Liver (tissue), 8 donors: ENCODE measurements at regions not wholly inside any gene's neighbourhood (a gene's known extent, or its start where the extent isn't known, plus 50 kb on each side); places are given as distances from the start of the nearest gene placed in this dataset.

Source experiments
- DNase-seq: peaks from one replicate; pipeline ENCODE4 v3.0.0-alpha.2; 2017; ENCODE audit warnings: low spot score
- H3K27ac ChIP-seq, 2 donors: one replicate each; pipeline ENCODE4 v1.7.0; 2013; ENCODE audit warnings: inconsistent platforms in 2 of 2, low read length in 2 of 2, control low read depth in 1 of 2, low read depth in 1 of 2, mild to moderate bottlenecking in 1 of 2
- H3K27me3 ChIP-seq, 4 donors: one replicate each; pipeline versions ENCODE4 v1.6.1 to v1.7.0; 2013; ENCODE audit warnings: low read length in 3 of 4, inconsistent platforms in 1 of 4, mild to moderate bottlenecking in 1 of 4, moderate library complexity in 1 of 4; ENCODE audit not compliant: control insufficient read depth in 4 of 4, insufficient read depth in 4 of 4
- H3K36me3 ChIP-seq, 4 donors: one replicate each; pipeline versions ENCODE4 v1.6.1 to v1.7.0; 2013; ENCODE audit warnings: low read length in 3 of 4, mild to moderate bottlenecking in 3 of 4, low read depth in 1 of 4, moderate library complexity in 1 of 4; ENCODE audit not compliant: control insufficient read depth in 4 of 4, insufficient read depth in 3 of 4
- H3K4me1 ChIP-seq, 4 donors: one replicate each; pipeline versions ENCODE4 v1.6.1 to v1.7.0; 2013; ENCODE audit warnings: low read length in 3 of 4, mild to moderate bottlenecking in 3 of 4, moderate library complexity in 1 of 4; ENCODE audit not compliant: control insufficient read depth in 4 of 4, insufficient read depth in 4 of 4
- H3K4me3 ChIP-seq, 3 donors: one replicate each; pipeline versions ENCODE4 v1.6.1 to v1.7.0; 2013; ENCODE audit warnings: low read length in 3 of 3, control low read depth in 1 of 3, low read depth in 1 of 3, mild to moderate bottlenecking in 1 of 3
- H3K9ac ChIP-seq, 2 donors: one replicate each; pipeline ENCODE4 v1.7.0; 2013; ENCODE audit warnings: low read length in 2 of 2, mild to moderate bottlenecking in 2 of 2, moderate library complexity in 2 of 2, control low read depth in 1 of 2, low read depth in 1 of 2
- H3K9me3 ChIP-seq, 4 donors: one replicate each; pipeline versions ENCODE4 v1.6.1 to v1.7.0; 2013; ENCODE audit warnings: low read length in 3 of 4; ENCODE audit not compliant: control insufficient read depth in 4 of 4
- CTCF ChIP-seq: fragments of 150-350 bp; IDR thresholded peaks from 2 replicates; pipeline ENCODE4 v1.5.1; 2017; ENCODE audit warnings: improper control_type of control experiment, low read depth, low read length; ENCODE audit not compliant: missing input control
- EGR1 ChIP-seq, 2 donors: IDR thresholded peaks; 2 replicates each; pipeline ENCODE4 v1.6.1; 2016 to 2018; ENCODE audit warnings: antibody characterized with exemption in 2 of 2, low read depth in 2 of 2
- FOXA1 ChIP-seq: IDR thresholded peaks from 2 replicates; pipeline ENCODE4 v1.6.1; 2016; ENCODE audit warnings: antibody characterized with exemption
- FOXA2 ChIP-seq: IDR thresholded peaks from 2 replicates; pipeline ENCODE4 v1.6.1; 2016; ENCODE audit warnings: antibody characterized with exemption
- GABPA ChIP-seq, 2 donors: IDR thresholded peaks in 1 of 2; conservative IDR thresholded peaks in 1 of 2; 2 replicates each; pipeline ENCODE4 v1.6.1; 2016; ENCODE audit warnings: antibody characterized with exemption in 2 of 2, mild to moderate bottlenecking in 1 of 2, moderate library complexity in 1 of 2
- HNF4A ChIP-seq, 2 donors: conservative IDR thresholded peaks; 2 replicates each; pipeline ENCODE4 v1.6.1; 2016; ENCODE audit warnings: antibody characterized with exemption in 2 of 2, mild to moderate bottlenecking in 2 of 2
- HNF4G ChIP-seq: IDR thresholded peaks from 2 replicates; pipeline ENCODE4 v1.6.1; 2016; ENCODE audit warnings: antibody characterized with exemption
- JUND ChIP-seq, 2 donors: IDR thresholded peaks; 2 replicates each; pipeline ENCODE4 v1.6.1; 2016; ENCODE audit warnings: antibody characterized with exemption in 2 of 2
- MAX ChIP-seq: IDR thresholded peaks from 2 replicates; pipeline ENCODE4 v1.6.1; 2016; ENCODE audit warnings: antibody characterized with exemption
- NR2F2 ChIP-seq: IDR thresholded peaks from 2 replicates; pipeline ENCODE4 v1.6.1; 2016; ENCODE audit warnings: antibody characterized with exemption
- RAD21 ChIP-seq, 2 donors: IDR thresholded peaks; 2 replicates each; pipeline ENCODE4 v1.6.1; 2016; ENCODE audit warnings: antibody characterized with exemption in 2 of 2, mild to moderate bottlenecking in 2 of 2
- REST ChIP-seq: IDR thresholded peaks from 2 replicates; pipeline ENCODE4 v1.6.1; 2016; ENCODE audit warnings: antibody characterized with exemption, mild to moderate bottlenecking
- RXRA ChIP-seq, 2 donors: IDR thresholded peaks; 2 replicates each; pipeline ENCODE4 v1.6.1; 2017 to 2018; ENCODE audit warnings: antibody characterized with exemption in 2 of 2, mild to moderate bottlenecking in 1 of 2
- SP1 ChIP-seq: IDR thresholded peaks from 2 replicates; pipeline ENCODE4 v1.6.1; 2018; ENCODE audit warnings: antibody characterized with exemption, mild to moderate bottlenecking
- YY1 ChIP-seq: IDR thresholded peaks from 2 replicates; pipeline ENCODE4 v1.6.1; 2016; ENCODE audit warnings: antibody characterized with exemption, mild to moderate bottlenecking
- ZBTB33 ChIP-seq: IDR thresholded peaks from 2 replicates; pipeline ENCODE4 v1.6.1; 2016; ENCODE audit warnings: antibody characterized with exemption
- WGBS: extraction: QIAGEN DNeasy Blood & Tissue Kit; methylation state at CpG from one replicate; pipeline ENCODE4 v1.1.7; 2013; 5-methylcytosine and 5-hydroxymethylcytosine counted together
- TF ChIP-seq, protein P1 (sequence below): IDR thresholded peaks from 2 replicates; pipeline ENCODE4 v1.6.1; 2016; ENCODE audit warnings: antibody characterized with exemption
- donor health status: healthy.
- donor health status: healthy.
- donor health status: healthy.
- donor health status: healthy.
- donor health status: healthy.

- Histone ChIP-seq H3K9ac (no peak overlapping the region), H3K27me3 (no peaks in the 10 kb centered on the region), H3K36me3 (no peaks in the 10 kb centered on the region), H3K9me3 (peaks cover 0 to 3% (median 0%) of the 10 kb centered on the region in 4 donors), H3K4me1 (no peaks in the 10 kb centered on the region), H3K4me3 (no peak overlapping the region), H3K27ac (no peak overlapping the region)
- 65% methylated on average over 6 of the region's 6 CpGs for WGBS
- no peak for TF ChIP-seq GABPA (IDR thresholded peaks at IDR 0.05 in 1 of 2, conservative IDR thresholded peaks at IDR 0.05 in 1 of 2)
- TF ChIP-seq CTCF: no peak
- no peak for TF ChIP-seq EGR1 (IDR thresholded peaks at IDR 0.05; ENCODE audit: low read depth in 2 of 2)
- TF ChIP-seq NR2F2: no peak
- no peak for TF ChIP-seq REST
- TF ChIP-seq ZBTB33: no peak
- TF ChIP-seq HNF4G: no peak
- no peak for TF ChIP-seq JUND (IDR thresholded peaks at IDR 0.05)
- TF ChIP-seq, protein P1, sequence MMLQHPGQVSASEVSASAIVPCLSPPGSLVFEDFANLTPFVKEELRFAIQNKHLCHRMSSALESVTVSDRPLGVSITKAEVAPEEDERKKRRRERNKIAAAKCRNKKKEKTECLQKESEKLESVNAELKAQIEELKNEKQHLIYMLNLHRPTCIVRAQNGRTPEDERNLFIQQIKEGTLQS: no peak
- no peak for TF ChIP-seq RAD21 (IDR thresholded peaks at IDR 0.05)
- TF ChIP-seq SP1: no peak
- no peak for TF ChIP-seq RXRA (IDR thresholded peaks at IDR 0.05)
- TF ChIP-seq YY1: no peak
- no peak for TF ChIP-seq FOXA2
- TF ChIP-seq HNF4A (conservative IDR thresholded peaks at IDR 0.05): no peak
- no peak for TF ChIP-seq FOXA1
- DNase-seq: no peak
Measured at GRCh38 chr13:19053561-19053960, 128.1 kb downstream of the TUBA3C start.

DNA sequence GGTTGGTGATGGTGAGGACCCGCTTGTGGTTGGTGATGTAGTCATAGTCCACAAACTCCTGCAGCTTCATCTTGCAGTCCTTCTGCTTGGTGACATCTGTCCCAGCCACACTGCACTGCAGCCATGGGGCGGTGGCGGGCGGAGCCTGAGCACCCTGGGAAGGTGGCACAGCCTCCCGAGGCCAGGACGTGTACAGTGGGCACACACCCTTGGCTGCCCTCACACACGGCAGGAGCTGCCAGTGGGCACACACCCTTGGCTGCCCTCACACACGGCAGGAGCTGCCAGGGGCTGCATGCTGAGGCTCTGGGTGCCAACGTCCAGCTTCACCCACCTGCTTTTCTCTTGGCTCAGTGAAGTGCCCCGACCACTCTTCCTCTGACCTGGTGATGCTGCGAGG is 128.7 kb downstream of the TUBA3C start:
- TF ChIP-seq MAX: no peak
- Histone ChIP-seq H3K36me3 (no peaks in the 10 kb centered on the region), H3K9ac (no peak overlapping the region), H3K27me3 (no peaks in the 10 kb centered on the region), H3K27ac (no peak overlapping the region), H3K4me3 (no peak overlapping the region), H3K9me3 (peaks cover 0 to 3% (median 0%) of the 10 kb centered on the region in 4 donors), H3K4me1 (no peaks in the 10 kb centered on the region)
- WGBS: 76% methylated on average over 11 of the region's 11 CpGs
- no peak for DNase-seq
